Chondrocyte (in vitro differentiated cells): ENCODE measurements at regions not wholly inside any gene's neighbourhood (a gene's known extent, or its start where the extent isn't known, plus 50 kb on each side); places are given as distances from the start of the nearest gene placed in this dataset.
"Not testable (repeated sequence)": the region's sequence is repeated elsewhere in the genome, so short reads cannot be mapped to it uniquely, and the experiment has no call there.

ENCODE experiments used
- DNase-seq: peaks from one replicate; pipeline ENCODE4 v3.0.0; 2021; ENCODE audit warnings: mixed read lengths, low spot score
- H3K27ac Mint-ChIP-seq: one replicate; pipeline ENCODE4 v1.8.0; 2021; ENCODE audit warnings: mild to moderate bottlenecking, moderate library complexity, mixed read lengths; ENCODE audit not compliant: unreplicated experiment
- H3K27me3 Mint-ChIP-seq: 2 replicates; pipeline ENCODE4 v1.8.0; 2021; ENCODE audit warnings: low read depth, mixed read lengths
- H3K36me3 Mint-ChIP-seq: 2 replicates; pipeline ENCODE4 v1.8.0; 2021; ENCODE audit warnings: low read depth, mixed read lengths
- H3K4me1 Mint-ChIP-seq: 2 replicates; pipeline ENCODE4 v1.8.0; 2021; ENCODE audit warnings: low read depth, mild to moderate bottlenecking, mixed read lengths
- H3K4me3 Mint-ChIP-seq: one replicate; pipeline ENCODE4 v1.8.0; 2021; ENCODE audit warnings: mild to moderate bottlenecking, moderate library complexity, mixed read lengths; ENCODE audit not compliant: unreplicated experiment
- H3K9me3 Mint-ChIP-seq: 2 replicates; pipeline ENCODE4 v1.8.0; 2021; ENCODE audit warnings: low read depth, mixed read lengths
- CTCF ChIP-seq: fragments of 200-600 bp; sonication (generic); IDR thresholded peaks from 2 replicates; pipeline ENCODE4 v1.5.0; 2021; ENCODE audit warnings: antibody characterized with exemption, mild to moderate bottlenecking, moderate library complexity

GRCh38 chr17:71502443-71502842 lies 618.4 kb upstream of the SOX9 start:
- H3K4me3 Mint-ChIP-seq: no peak overlapping the region
- H3K27me3 Mint-ChIP-seq: no peaks in the 10 kb centered on the region
- peaks cover 37% of the 10 kb centered on the region for H3K4me1 Mint-ChIP-seq
- no peak for TF ChIP-seq CTCF
- H3K27ac Mint-ChIP-seq: no peak overlapping the region
- DNase-seq: no peak
- H3K9me3 Mint-ChIP-seq: no peaks in the 10 kb centered on the region
- no peaks in the 10 kb centered on the region for H3K36me3 Mint-ChIP-seq

GRCh38 chr17:71503710-71504465 lies 616.9 kb upstream of the SOX9 start:
- H3K4me3 Mint-ChIP-seq: no peak overlapping the region
- DNase-seq: no peak
- peaks cover 43% of the 10 kb centered on the region for H3K4me1 Mint-ChIP-seq
- no peaks in the 10 kb centered on the region for H3K27me3 Mint-ChIP-seq
- H3K36me3 Mint-ChIP-seq: no peaks in the 10 kb centered on the region
- no peak for TF ChIP-seq CTCF
- peak overlapping the region; percentile 12 for H3K27ac Mint-ChIP-seq
- H3K9me3 Mint-ChIP-seq: no peaks in the 10 kb centered on the region

- H3K9me3 Mint-ChIP-seq: no peaks in the 10 kb centered on the region
- TF ChIP-seq CTCF: no peak
- no peaks in the 10 kb centered on the region for H3K36me3 Mint-ChIP-seq
- no peaks in the 10 kb centered on the region for H3K27me3 Mint-ChIP-seq
- H3K27ac Mint-ChIP-seq: no peak overlapping the region
- no peak overlapping the region for H3K4me3 Mint-ChIP-seq
- peaks cover 51% of the 10 kb centered on the region for H3K4me1 Mint-ChIP-seq
- DNase-seq: no peak
These were observed 615.6 kb upstream of the SOX9 start for GRCh38 chr17:71505200-71505599.

- Mint-ChIP-seq H3K36me3 (no peaks in the 10 kb centered on the region), H3K9me3 (no peaks in the 10 kb centered on the region), H3K27ac (no peak overlapping the region), H3K4me1 (peaks cover 54% of the 10 kb centered on the region), H3K4me3 (no peak overlapping the region), H3K27me3 (no peaks in the 10 kb centered on the region)
- TF ChIP-seq CTCF: no peak
- no peak for DNase-seq
These were observed 614.8 kb upstream of the SOX9 start for GRCh38 chr17:71505981-71506380.

- peaks cover 42% of the 10 kb centered on the region for H3K4me1 Mint-ChIP-seq
- H3K4me3 Mint-ChIP-seq: peak overlapping the region; percentile 52
- H3K27ac Mint-ChIP-seq: peak overlapping the region; percentile 65
- no peaks in the 10 kb centered on the region for H3K9me3 Mint-ChIP-seq
- no peaks in the 10 kb centered on the region for H3K36me3 Mint-ChIP-seq
- DNase-seq: no peak
- no peaks in the 10 kb centered on the region for H3K27me3 Mint-ChIP-seq
- TF ChIP-seq CTCF: no peak
These were observed 609.4 kb upstream of the SOX9 start for GRCh38 chr17:71511266-71511995.

- H3K36me3 Mint-ChIP-seq, H3K9me3 Mint-ChIP-seq, H3K27me3 Mint-ChIP-seq, DNase-seq, H3K27ac Mint-ChIP-seq, H3K4me3 Mint-ChIP-seq: not testable (repeated sequence)
- peaks cover 38% of the 10 kb centered on the region for H3K4me1 Mint-ChIP-seq
These were observed 607.1 kb upstream of the SOX9 start for GRCh38 chr17:71513725-71514124.
